ENCODE measurements at regions not wholly inside any gene's neighbourhood (a gene's known extent, or its start where the extent isn't known, plus 50 kb on each side); places are given as distances from the start of the nearest gene placed in this dataset.

- POLR2A ChIA-PET, result no interaction called here
These were observed 103.1 kb upstream of the CSF3R start for GRCh38 chr1:36585569-36586548.

GRCh38 chr1:36584874-36585453 lies 102.3 kb upstream of the CSF3R start:
- POLR2A ChIA-PET, result no interaction called here
- CTCF ChIA-PET, result no interaction called here

More at GRCh38 chr1:36585569-36586548, 103.1 kb upstream of the CSF3R start:
- CTCF ChIA-PET, result interaction anchor here (1.1 kb wide), 1 partner anchor 9 kb away, joined by 6 read pairs; no protein-coding TSS in a partner anchor

- ChIA-PET POLR2A (no interaction called here), CTCF (interaction anchor here (0.9 kb wide), 1 partner anchor 740 kb away, joined by 3 read pairs; no protein-coding TSS in a partner anchor)
These were observed 101.5 kb upstream of the CSF3R start for GRCh38 chr1:36583980-36584782.

- CTCF ChIA-PET, result interaction anchor here (0.9 kb wide), 1 partner anchor 741 kb away, joined by 3 read pairs; no protein-coding TSS in a partner anchor
- POLR2A ChIA-PET, result no interaction called here
These were observed 100.4 kb upstream of the CSF3R start for GRCh38 chr1:36583080-36583479.

GRCh38 chr1:36582066-36582755 lies 99.5 kb upstream of the CSF3R start:
- CTCF ChIA-PET, result no interaction called here
- POLR2A ChIA-PET, result no interaction called here

- CTCF ChIA-PET, result no interaction called here
- POLR2A ChIA-PET, result no interaction called here
These were observed 97.8 kb upstream of the CSF3R start for GRCh38 chr1:36580524-36580923.

GRCh38 chr1:36579039-36579438 lies 96.3 kb upstream of the CSF3R start:
- ChIA-PET CTCF (no interaction called here), POLR2A (interaction anchor here (0.7 kb wide), 1 partner anchor 76 kb away, joined by 4 read pairs; no protein-coding TSS in a partner anchor)

GRCh38 chr1:36576551-36577110 lies 93.9 kb upstream of the CSF3R start:
- ChIA-PET CTCF (interaction anchor here (1.0 to 2.2 kb wide), 6 partner anchors 9 to 75 kb away, joined by 3 to 6 read pairs (median 4); no protein-coding TSS in a partner anchor), POLR2A (no interaction called here)

- POLR2A ChIA-PET, result no interaction called here
- CTCF ChIA-PET, result interaction anchor here (0.9 to 2.2 kb wide), 9 partner anchors 10 to 873 kb away, joined by 3 to 6 read pairs (median 4); no protein-coding TSS in a partner anchor
These were observed 93.4 kb upstream of the CSF3R start for GRCh38 chr1:36576118-36576517.

GRCh38 chr1:36573445-36573844 lies 90.7 kb upstream of the CSF3R start:
- CTCF ChIA-PET, result no interaction called here
- POLR2A ChIA-PET, result no interaction called here

GRCh38 chr1:36572906-36573305 lies 90.2 kb upstream of the CSF3R start:
- ChIA-PET CTCF (interaction anchor here (1.1 kb wide), 1 partner anchor 18 kb away, joined by 3 read pairs; no protein-coding TSS in a partner anchor), POLR2A (no interaction called here)

GRCh38 chr1:36572142-36572715 lies 89.5 kb upstream of the CSF3R start:
- ChIA-PET POLR2A (no interaction called here), CTCF (interaction anchor here (1.1 kb wide), 1 partner anchor 18 kb away, joined by 3 read pairs; no protein-coding TSS in a partner anchor)

- CTCF ChIA-PET, result no interaction called here
- POLR2A ChIA-PET, result interaction anchor here (0.6 kb wide), 1 partner anchor 34 kb away, joined by 3 read pairs; no protein-coding TSS in a partner anchor
These were observed 88.4 kb upstream of the CSF3R start for GRCh38 chr1:36571106-36571505.

GRCh38 chr1:36570478-36571060 lies 87.9 kb upstream of the CSF3R start:
- CTCF ChIA-PET, result no interaction called here
- POLR2A ChIA-PET, result no interaction called here

- POLR2A ChIA-PET, result no interaction called here
- CTCF ChIA-PET, result no interaction called here
These were observed 87.3 kb upstream of the CSF3R start for GRCh38 chr1:36570006-36570405.

- ChIA-PET POLR2A (no interaction called here), CTCF (no interaction called here)
These were observed 85.1 kb upstream of the CSF3R start for GRCh38 chr1:36567601-36568341.

- CTCF ChIA-PET, result no interaction called here
- POLR2A ChIA-PET, result no interaction called here
These were observed 83.1 kb upstream of the CSF3R start for GRCh38 chr1:36565576-36566501.

Measured in activated CD8-positive, alpha-beta memory T cell treated with anti-CD3 and anti-CD28 coated beads for 36 hours (primary cell).